Hematopoietic multipotent progenitor cell treated with erythropoietin and hydrocortisone succinate and interleukin-3 and kit ligand, for 17 days (in vitro differentiated cells): ENCODE measurements at regions not wholly inside any gene's neighbourhood (a gene's known extent, or its start where the extent isn't known, plus 50 kb on each side); places are given as distances from the start of the nearest gene placed in this dataset.

Experiments used
- DNase-seq: peaks from one replicate; pipeline ENCODE4 v3.0.0-alpha.2; 2015; ENCODE audit warnings: low spot score

DNA sequence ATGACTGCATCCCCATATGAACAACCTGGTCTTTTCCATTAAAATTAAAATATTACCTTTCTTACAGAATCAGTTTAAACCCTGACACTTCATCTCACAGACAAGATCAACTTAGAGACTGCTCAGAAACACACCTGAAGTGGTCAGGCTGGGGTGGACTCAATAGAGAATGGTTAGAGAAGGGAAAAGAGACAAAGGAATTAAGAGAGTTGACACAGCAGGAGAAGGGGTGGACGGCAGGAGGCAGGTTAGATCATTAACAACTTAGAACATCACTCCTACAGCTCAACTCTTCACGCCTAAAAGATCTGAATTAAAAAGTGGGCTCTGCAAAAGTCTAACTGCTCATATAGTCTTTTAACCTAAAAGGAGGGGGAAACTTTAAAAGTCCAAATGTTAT, 157.7 kb upstream of the COL1A2 start:
- DNase-seq = no peak

DNA sequence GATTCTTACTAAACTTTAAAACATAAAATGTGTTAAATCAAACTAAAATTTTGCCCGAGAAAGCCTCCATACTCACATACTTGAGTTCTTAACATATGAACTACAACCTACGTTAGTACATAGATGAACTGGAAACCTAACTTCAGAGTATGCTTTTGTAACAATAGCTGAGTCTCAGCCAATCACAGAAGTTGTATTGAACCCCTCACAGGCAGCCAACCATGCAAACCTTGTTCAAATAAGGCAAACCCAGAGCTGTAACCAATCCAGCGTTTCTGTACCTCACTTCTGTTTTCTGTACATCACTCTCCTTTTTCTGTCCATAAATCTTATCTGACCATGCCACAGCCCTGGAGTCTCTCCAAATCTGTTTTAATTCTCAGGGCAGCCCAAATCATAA, 157.3 kb upstream of the COL1A2 start:
- DNase-seq = no peak

DNA sequence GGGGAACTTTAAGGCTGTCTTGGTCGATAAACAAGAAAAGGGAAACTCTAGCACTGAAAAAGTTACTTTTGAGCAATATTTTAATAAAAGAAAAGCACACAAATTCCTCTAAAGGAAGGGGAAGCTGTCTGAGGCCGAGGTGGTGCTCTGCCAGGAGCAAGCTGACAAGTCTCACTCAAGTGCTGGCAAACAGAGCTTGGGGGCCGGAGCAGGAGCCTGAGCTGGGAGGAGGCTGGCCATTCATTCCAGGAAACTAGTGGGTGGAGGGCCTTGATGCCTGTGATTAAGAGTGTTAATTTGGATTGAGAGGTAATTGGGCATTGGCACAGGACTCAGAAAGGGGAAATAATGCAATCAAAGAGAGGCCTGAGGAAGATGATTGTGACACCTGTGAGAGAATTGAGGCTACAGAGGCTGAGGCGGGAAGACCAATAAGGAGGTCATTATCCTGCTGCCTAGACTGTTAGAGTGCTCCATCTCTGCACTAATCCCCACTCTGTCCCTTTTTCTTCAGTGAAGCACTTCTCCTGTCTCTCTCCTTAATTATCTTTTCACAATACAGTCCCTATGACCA, 154.9 kb upstream of the COL1A2 start:
- no peak for DNase-seq

DNA sequence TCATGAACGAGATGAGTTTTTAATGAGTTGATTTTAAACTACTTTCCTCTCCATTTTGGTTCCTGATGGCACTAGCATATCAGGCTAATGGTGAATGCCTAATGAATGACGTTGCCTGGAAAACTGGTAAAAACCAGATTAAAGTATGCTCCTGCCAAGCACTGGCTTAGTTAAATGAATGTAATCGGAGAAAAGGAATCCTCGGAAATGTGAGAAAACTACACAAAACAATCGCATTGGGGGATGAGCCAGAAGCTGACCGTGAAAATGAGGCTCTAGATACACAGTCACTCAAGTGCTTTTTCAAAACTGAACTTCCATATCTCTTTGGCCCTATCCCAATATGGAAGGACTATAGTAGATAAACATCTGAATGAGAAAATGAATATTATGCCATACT, 153.8 kb upstream of the COL1A2 start:
- no peak for DNase-seq

DNA sequence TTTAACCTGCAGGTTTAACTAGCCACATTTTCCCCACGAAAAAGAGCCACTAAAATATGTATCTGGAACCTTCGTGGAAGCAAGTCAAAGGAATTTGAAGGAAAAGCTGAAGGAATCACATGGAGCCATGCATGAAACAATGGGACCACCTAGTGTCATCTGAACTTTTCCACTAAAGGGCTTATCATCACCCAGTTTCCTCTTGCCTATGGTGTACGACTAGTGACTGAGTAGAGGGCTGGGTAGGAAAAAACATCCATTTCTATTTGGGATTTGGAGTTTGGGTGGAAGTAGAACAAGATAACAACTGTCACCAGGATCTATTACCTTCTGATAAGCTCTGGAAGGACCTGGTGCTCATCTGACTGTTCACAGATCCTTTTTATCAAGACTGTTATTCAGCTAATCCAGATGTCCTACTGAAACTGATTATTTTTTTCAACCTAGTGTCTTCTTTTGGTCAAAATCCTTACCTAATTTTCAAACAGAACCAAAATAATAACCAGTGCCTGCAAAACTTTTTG, 153.2 kb upstream of the COL1A2 start:
- no peak for DNase-seq

DNA sequence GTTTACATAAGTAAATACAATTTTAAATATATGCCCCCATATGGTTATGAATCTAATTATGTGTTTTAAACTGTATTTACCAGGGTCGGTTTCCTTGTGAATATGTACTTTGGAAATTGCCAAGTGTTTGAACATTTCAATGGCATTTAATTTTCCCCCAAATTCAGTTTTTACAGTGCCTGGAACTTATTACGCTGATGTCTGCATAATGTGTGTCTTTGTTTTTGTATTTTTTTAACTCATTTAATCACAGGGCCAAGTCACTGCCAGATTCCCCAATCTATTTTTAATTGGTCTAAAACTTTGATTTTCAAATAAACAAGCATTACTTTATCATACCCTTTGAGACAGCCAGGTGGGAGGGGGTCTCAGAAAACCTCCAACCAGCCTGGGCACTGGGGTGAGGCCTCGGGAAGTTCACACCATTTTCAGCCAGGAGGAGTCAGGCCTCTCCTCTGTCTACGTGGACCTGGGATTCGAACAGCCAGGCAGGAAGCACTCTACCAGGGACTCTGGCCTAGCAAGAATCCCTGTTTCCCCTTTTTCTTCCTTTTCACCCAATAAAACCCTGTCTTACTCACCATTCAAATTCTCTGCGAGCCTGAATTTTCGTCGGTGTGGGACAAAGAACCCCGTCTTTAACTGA, 151.5 kb upstream of the COL1A2 start:
- DNase-seq = no peak

DNA sequence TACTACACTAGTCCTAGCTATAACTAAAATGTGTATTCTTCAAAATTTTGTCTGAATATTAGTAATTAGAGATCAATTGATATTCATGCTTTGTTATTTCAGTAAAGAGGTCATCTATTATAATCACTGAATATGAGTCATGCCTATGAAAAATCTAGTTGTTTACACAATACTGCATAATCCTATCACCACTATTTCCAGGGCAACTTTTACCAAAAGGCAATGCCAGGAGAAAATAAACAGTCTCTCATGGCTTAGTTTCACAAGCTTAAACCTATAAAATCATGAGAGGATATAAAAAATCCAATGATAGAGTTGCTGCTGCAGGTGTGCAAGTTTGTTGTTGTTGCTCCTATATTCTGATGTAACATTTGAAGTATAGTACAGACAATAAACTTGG, 149.9 kb upstream of the COL1A2 start:
- no peak for DNase-seq

DNA sequence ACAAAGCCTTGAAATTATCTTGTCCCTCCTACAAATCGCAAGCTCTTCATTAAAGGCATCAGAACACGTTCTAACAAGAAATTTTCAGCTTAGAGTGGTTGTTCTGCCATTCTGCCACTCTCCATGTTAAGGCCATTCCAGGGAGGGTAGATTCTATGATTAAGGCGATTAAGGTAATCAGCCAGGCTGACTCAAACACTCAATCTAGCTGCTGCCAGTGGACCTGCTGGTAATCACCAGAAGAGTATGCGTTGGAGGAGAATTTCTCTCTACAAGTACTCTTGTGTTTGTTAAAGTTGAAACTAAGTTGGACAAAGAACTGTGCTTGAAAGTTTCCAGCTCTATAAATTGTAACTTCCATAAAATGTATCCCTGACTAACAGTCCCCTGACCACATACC, 149.2 kb upstream of the COL1A2 start:
- no peak for DNase-seq

DNA sequence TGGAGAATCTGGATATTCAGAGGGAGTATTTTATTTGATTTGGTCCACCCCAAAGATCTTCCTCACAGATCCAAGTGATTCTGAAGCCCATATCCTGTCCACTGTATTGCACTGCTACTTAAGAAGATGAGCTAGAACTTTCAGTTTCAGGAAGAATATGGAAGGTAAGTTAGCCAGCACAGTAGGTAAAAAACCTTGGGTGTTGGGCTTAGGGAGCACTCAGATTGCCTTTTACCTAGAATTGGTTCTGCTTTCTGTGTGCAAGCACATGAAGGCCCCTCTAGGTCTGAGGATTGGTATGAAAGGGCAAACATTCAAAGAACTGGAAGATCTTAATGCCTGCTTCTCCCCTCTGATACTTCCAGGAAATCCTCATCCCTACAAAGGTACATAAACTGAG, 146.7 kb upstream of the COL1A2 start:
- no peak for DNase-seq

DNA sequence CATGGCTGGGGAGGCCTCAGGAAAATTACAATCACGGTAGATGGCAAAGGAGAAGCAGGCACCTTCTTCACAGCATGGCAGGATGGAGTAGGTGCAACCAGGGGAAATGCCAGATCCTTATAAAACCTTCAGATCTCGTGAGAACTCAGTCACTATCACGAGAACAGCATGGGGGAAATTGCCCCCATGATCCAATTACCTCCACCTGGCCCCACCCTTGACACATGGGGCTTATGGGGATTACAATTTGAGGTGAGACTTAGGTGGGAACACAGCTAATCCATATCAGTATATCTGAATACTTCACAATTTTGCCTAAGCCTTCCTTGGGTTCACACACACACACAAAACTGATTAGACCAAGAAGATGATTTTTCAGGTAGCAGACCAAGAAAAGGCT, 145.1 kb upstream of the COL1A2 start:
- DNase-seq = no peak

DNA sequence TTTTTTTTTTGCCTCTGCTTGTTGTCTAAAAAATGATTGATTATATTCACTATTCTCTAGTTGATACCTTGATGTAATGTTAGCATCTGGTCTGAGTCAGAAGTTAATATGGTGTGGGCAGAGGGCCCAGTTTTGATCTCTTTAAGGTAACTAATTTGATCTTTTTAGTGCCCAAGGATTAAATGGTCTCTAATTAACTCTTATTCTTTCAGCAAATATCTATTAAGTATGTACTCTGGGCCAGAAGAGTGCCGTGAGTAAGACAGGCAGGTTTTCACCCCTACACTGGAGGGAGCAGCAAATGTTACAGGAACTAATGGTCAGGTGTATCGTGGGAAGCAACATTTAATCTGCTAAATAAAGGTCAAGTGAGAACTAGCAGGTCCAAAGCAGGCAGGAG, 144.6 kb upstream of the COL1A2 start:
- DNase-seq = no peak

DNA sequence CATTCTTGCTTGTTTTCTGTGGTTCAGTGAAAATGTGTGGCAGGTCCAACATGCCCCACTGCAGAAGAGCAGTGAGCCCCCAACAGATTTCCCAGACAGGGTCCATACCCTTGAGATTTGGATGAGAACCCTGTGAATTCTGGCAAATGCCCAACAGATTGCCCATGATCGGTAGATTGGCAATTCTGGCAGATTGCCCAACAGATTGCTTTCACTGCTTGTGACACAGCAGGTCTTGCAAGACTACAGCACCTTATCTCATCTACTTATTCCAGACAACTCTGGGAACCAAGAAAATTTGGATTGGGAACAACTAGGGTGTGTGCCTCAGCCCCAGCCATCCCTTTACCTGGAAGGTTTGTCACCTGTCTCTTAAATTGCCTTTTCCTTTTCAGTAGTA, 143.7 kb upstream of the COL1A2 start:
- DNase-seq = peak; percentile 8

DNA sequence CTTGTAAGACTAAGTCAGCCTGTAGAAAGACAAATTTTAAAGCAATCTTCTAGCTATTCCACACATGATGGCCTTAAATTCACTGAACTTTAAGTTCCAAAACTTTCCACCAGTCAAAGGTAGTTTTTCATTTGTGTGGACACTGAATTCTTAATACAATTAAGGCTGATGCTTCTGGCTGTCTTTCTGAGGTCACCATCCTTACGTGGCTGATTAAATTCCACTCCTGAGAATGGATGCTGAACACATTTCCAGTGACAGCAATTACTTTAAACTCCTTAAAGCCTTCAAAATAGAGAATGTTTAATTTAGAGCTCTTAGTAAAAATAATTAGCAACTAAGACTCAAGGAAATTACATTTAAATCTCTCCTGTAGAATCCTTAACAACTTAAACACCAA, 142.6 kb upstream of the COL1A2 start:
- DNase-seq = no peak

DNA sequence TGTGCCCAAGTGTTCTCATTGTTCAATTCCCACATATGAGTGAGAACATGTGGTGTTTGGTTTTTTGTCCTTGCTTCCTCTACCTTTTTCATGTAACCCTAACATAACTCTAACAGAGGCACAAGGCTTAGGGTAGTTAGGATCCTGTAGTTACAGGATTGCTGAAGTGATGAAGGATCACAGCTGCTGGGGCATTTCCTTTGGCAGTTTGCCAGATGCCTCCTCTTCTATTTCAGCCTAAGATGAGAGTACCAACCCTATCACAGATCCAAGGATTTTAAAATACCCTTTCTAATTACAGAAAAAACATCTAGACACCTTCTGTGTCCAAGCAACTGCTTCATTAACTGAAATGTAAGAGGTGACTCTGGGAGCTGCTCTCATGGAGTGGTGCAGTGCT, 141.7 kb upstream of the COL1A2 start:
- DNase-seq = no peak

DNA sequence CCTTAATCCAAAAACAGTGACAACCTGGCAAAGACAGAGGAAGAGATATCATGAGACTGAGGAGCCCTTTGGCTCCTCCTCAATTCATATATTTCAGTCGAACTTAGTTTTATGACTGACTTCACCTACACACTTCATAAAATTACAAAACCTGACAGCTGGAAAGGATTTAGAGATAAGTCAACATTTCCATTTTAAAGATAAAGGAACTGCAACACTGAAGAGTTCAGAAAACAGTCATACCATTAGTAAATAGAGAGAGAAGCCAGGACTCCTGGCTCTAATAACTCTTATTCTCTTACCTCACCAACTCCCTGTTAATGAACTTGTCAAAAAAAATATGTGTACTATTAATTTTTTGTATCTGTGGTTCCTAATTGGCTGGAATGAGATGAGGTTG, 141.0 kb upstream of the COL1A2 start:
- DNase-seq = no peak

DNA sequence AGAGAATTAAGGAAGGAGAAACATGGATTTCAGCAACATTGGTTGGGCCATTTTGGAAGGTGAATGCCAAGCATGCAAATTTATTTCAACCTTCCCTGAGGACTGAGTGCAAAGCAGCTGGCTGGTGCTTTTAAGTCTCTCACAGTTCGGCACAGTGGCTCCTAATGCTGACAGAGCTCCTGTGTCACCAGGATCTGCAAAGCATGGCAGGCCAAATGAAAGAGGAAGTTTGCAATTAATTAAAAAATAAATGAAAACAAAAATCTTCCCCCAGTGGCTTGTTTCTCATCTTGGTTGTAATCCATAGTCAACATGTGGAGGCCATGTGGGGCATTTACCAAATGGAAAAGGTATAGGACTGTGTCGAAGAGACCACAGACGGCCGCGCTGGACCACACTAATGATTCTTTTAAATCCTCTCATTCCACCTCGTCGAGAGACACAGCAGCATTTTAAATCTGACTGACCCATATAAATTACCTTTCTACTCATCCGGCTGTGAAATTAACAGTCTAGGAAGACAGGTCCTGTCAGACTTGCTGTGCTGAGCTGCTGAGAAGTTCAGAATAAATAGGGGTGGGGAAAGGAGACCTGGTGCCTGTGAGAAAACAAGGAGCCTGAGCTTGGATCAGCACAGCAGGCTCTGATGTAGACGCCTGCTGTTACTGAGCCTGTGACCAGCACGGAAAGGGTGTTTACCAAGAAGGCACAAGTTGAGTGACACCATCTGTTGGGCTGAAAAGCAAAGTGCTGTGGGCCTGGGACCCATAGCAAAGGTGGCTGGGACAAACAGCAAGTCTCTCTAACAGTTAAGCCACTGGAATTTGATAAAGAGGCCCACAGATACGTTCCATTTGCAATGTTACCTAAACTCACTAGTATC, 136.0 kb upstream of the COL1A2 start:
- no peak for DNase-seq

DNA sequence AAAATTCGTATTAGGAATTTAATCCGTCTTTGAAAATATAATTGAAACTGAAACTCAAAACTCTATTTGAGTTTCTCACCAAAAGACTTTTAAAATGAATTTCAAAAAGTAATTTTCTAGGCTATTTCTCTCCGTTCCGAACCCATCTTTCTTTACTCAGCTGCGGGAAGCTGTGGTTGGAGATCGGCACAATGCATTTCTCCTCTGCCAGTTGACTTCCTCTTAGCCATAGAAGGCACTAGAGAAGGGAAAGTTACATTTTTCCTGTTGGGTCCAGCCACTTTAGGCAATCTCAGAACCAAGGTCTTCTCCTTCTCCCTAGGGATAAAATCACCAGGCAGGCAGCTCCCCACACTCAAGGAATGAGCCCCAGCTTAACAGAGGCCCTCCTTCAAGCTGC, 133.6 kb upstream of the COL1A2 start:
- no peak for DNase-seq

DNA sequence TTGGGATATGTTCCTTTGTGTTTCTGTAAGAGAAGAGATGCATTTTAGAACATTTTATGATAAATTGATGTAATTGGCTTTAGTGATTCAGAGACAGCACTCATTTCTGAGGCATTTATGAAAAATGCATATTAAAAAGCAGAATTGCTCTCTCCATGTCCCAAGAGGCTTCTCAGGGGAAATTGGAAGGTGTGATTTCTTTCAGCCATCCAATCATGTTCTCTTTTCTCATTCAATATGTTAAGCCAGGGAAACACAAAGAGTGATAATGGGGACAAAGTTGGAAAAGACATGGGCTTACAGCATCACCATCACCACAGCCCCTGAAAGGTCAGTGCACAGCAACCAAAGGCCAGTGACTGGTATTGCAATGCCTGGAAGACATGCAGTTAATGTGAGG, 129.9 kb upstream of the COL1A2 start:
- no peak for DNase-seq

DNA sequence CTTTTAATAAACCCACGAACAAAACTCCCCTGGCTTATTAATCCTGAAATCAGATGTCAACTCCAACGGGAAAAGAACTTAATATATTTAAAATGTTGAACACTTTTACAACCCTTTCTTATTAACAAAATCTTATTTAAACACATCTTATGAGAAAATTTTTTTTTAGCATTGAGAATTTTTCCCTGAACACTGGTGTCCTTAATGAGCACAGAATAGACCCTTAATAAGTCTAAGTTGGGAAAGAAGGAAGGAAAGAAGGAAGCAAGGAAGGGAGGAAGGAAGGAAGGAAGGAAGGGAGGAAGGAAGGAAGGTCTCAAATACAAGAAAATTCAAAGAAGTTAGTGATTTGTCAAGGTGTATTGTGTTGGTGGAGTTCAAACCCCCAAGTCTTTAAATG, 129.2 kb upstream of the COL1A2 start:
- no peak for DNase-seq

DNA sequence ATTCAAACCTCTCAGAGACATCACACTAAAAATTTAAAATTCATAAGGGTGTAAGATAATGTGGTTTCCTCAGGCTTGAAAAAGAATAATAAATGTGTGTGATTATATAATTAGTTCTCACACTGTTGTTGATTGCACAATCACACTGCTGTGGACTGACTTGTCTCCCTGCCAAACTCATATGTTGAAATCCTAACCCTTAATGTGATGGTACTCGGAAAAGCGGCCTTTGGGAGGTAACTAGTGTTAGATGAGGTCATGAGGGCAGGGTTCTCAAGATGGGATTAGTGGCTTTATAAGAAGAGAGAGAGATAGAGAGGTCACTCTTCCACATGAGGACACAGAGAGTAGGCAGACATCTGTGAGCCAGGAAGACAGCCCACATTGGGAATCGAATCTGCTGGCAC, 128.5 kb upstream of the COL1A2 start:
- DNase-seq = no peak

DNA sequence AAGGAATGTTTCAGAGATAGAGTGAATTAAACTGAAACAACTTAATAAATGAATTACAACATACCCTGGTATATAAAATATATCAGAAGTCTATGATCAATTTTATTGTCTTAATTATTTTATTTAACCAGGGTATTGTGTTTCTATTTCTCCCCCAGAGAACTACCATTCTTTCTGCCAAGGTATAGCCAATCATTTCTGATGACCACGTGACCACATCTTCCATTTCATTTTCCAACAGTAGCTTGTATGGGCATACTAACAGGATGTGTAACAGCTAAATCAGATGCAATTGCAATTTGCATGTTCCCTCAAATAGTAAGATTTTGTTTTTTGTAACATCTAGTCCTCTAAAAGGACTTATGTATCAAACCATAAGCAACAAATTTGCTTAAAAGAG, 123.9 kb upstream of the COL1A2 start:
- no peak for DNase-seq

DNA sequence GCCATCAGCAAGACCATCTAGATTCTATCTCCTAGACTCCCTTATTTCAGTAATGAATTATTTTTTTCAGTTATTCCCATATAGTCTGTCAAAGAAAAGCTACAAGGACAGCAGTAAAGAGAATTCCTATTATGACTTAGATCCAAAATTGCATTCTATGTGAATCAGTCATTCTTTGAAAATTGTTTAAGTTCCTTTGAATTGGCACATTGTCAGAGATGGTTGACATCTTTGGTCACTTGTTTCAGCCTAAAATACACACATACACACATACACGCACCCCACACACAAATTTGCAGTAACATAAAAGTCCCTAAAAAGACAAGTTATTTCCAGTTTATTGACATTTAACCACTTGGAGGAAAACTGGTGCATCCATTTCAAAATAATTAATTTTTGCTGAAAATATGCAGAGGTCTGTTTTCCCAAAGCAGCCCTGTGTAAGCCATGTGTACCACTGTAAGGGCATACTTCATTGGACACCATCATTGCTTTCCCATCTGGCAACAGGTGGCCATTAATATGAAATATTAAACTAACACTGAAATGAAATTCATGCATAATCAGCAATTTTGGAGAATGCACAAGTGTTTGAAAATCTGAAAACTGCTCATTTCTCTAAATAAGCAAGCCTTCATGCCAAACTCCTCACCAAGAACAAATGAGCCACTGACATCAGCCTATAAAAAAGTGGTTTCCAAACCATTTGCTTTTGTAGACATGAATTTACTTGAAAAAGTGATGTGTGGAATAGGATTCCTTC, 121.7 kb upstream of the COL1A2 start:
- no peak for DNase-seq

DNA sequence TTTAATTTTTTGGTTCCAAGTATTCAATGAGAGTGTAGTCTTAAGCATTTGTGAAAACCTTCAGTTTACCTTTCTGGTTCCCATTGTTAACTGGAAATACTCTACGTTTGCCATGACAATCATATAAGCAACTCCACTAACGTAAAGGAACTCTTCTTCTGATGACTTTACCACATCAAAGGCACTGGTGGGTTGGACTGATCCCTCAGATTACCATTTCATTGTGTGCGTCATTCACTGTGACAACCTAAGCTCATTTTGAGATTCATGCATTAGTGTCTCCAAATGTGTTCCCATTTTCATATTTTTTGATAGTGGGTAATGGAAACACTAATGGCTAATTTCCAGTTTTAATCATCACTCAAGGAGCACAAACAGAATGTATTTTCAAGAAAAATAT, 119.9 kb upstream of the COL1A2 start:
- DNase-seq = no peak
